SU-DHL-6 (cell line): ENCODE measurements at regions not wholly inside any gene's neighbourhood (a gene's known extent, or its start where the extent isn't known, plus 50 kb on each side); places are given as distances from the start of the nearest gene placed in this dataset.

Experiments
- H2AFZ ChIP-seq: fragments of 200-600 bp; sonication (generic); 2 replicates; pipeline ENCODE4 v1.6.1; 2014; ENCODE audit warnings: low read depth, mild to moderate bottlenecking, moderate library complexity, mixed read lengths, antibody characterized with exemption, low read length; ENCODE audit not compliant: severe bottlenecking
- H3F3A ChIP-seq: fragments of 200-600 bp; shearing (Covaris generic); 2 replicates; pipeline ENCODE4 v1.6.0; 2016; ENCODE audit warnings: antibody characterized with exemption, mild to moderate bottlenecking; ENCODE audit not compliant: insufficient read depth
- H3K27ac ChIP-seq: fragments of 200-600 bp; sonication (generic); 2 replicates; pipeline ENCODE4 v1.5.1; 2016; ENCODE audit warnings: low read depth, mild to moderate bottlenecking, low read length, moderate library complexity, mixed read lengths
- H3K27me3 ChIP-seq: fragments of 200-600 bp; sonication (generic), shearing (Covaris generic); 2 replicates; pipeline ENCODE4 v1.6.0; 2014; ENCODE audit warnings: mild to moderate bottlenecking, low read length
- H3K36me3 ChIP-seq: fragments of 200-600 bp; sonication (generic); 2 replicates; pipeline ENCODE4 v1.6.1; 2014; ENCODE audit warnings: mild to moderate bottlenecking, low read length, mixed read lengths
- H3K4me2 ChIP-seq: fragments of 300-600, 200-600 bp; shearing (Covaris generic), sonication (generic); 2 replicates; pipeline ENCODE4 v1.6.0; 2014; ENCODE audit warnings: low read length, low read depth, mild to moderate bottlenecking; ENCODE audit not compliant: poor library complexity, severe bottlenecking
- H3K4me3 ChIP-seq: fragments of 200-600 bp; sonication (generic); 2 replicates; pipeline ENCODE4 v1.5.1; 2014; ENCODE audit warnings: antibody characterized with exemption, low read length, mild to moderate bottlenecking, mixed read lengths; ENCODE audit not compliant: insufficient read depth, poor library complexity, severe bottlenecking
- H3K79me2 ChIP-seq: fragments of 200-600 bp; sonication (generic); 2 replicates; pipeline ENCODE4 v1.6.1; 2014; ENCODE audit warnings: mild to moderate bottlenecking, low read length, moderate library complexity; ENCODE audit not compliant: insufficient read depth
- H3K9ac ChIP-seq: fragments of 200-600 bp; sonication (generic); 2 replicates; pipeline ENCODE4 v1.7.0; 2014; ENCODE audit warnings: mild to moderate bottlenecking, low read length
- H3K9me2 ChIP-seq: fragments of 200-600 bp; sonication (generic); replicated peaks from 2 replicates; pipeline ENCODE4 v1.6.1; 2014; ENCODE audit warnings: low read length; ENCODE audit not compliant: insufficient read depth
- H3K9me3 ChIP-seq: fragments of 200-600 bp; sonication (generic); 2 replicates; pipeline ENCODE4 v1.6.1; 2014; ENCODE audit warnings: low read length, mixed read lengths; ENCODE audit not compliant: insufficient read depth
- H4K20me1 ChIP-seq: fragments of 200-600 bp; sonication (generic); 2 replicates; pipeline ENCODE4 v1.6.1; 2014; ENCODE audit warnings: low read depth, mild to moderate bottlenecking, antibody characterized with exemption, low read length, moderate library complexity, mixed read lengths
- CTCF ChIP-seq: fragments of 200-600 bp; sonication (generic); IDR thresholded peaks from one replicate; pipeline ENCODE4 v1.5.1; 2017; ENCODE audit warnings: antibody characterized with exemption, mild to moderate bottlenecking, low read length, moderate library complexity; ENCODE audit not compliant: insufficient read depth, poor library complexity, severe bottlenecking
- EZH2phosphoT487 ChIP-seq: fragments of 200-600 bp; sonication (generic), shearing (Covaris generic); conservative IDR thresholded peaks from 2 replicates; pipeline ENCODE4 v1.6.1; 2018; ENCODE audit warnings: mild to moderate bottlenecking, antibody characterized with exemption, low read length, moderate library complexity, mixed read lengths

GRCh38 chr7:110593355-110593754, 497.6 kb upstream of the LRRN3 start:
- Histone ChIP-seq H3K4me2 (no peak overlapping the region), H3K9ac (no peak overlapping the region), H3K4me3 (no peak overlapping the region), H3K36me3 (no peaks in the 10 kb centered on the region), H4K20me1 (no peaks in the 10 kb centered on the region), H3K27ac (no peak overlapping the region), H3K27me3 (no peaks in the 10 kb centered on the region), H3K9me3 (no peaks in the 10 kb centered on the region), H3K9me2 (no peaks in the 10 kb centered on the region), H3F3A (no peaks in the 10 kb centered on the region), H3K79me2 (no peaks in the 10 kb centered on the region), H2AFZ (no peak overlapping the region)
- TF ChIP-seq EZH2phosphoT487 (no peak), CTCF (no peak)

GRCh38 chr7:110595694-110596093, 495.2 kb upstream of the LRRN3 start:
- no peaks in the 10 kb centered on the region for H3K9me2 ChIP-seq
- no peaks in the 10 kb centered on the region for H3F3A ChIP-seq
- H4K20me1 ChIP-seq: no peaks in the 10 kb centered on the region
- no peak overlapping the region for H2AFZ ChIP-seq
- TF ChIP-seq CTCF (peak; percentile 13), EZH2phosphoT487 (no peak)
- no peaks in the 10 kb centered on the region for H3K9me3 ChIP-seq
- no peak overlapping the region for H3K9ac ChIP-seq
- no peaks in the 10 kb centered on the region for H3K79me2 ChIP-seq
- H3K27me3 ChIP-seq: no peaks in the 10 kb centered on the region
- H3K36me3 ChIP-seq: no peaks in the 10 kb centered on the region
- H3K4me3 ChIP-seq: no peak overlapping the region
- no peak overlapping the region for H3K4me2 ChIP-seq
- H3K27ac ChIP-seq: no peak overlapping the region

- Histone ChIP-seq H3K4me2 (no peak overlapping the region), H4K20me1 (no peaks in the 10 kb centered on the region), H3K9me2 (no peaks in the 10 kb centered on the region), H3K27me3 (no peaks in the 10 kb centered on the region), H3K27ac (no peak overlapping the region), H3F3A (no peaks in the 10 kb centered on the region), H3K4me3 (no peak overlapping the region), H3K36me3 (no peaks in the 10 kb centered on the region), H2AFZ (no peak overlapping the region), H3K9ac (no peak overlapping the region), H3K9me3 (no peaks in the 10 kb centered on the region), H3K79me2 (no peaks in the 10 kb centered on the region)
- TF ChIP-seq EZH2phosphoT487: no peak
- no peak for TF ChIP-seq CTCF
Observed at GRCh38 chr7:110600956-110601355, 490.0 kb upstream of the LRRN3 start.
